Type B pancreatic cell (in vitro differentiated cells): ENCODE measurements at regions not wholly inside any gene's neighbourhood (a gene's known extent, or its start where the extent isn't known, plus 50 kb on each side); places are given as distances from the start of the nearest gene placed in this dataset.

Experiments
- DNase-seq: peaks from one replicate; pipeline ENCODE4 v3.0.0; 2021; ENCODE audit warnings: mixed read lengths; ENCODE audit not compliant: unreplicated experiment; ENCODE audit errors: extremely low spot score
- H3K27ac Mint-ChIP-seq: 2 replicates; pipeline ENCODE4 v1.8.0; 2021; ENCODE audit warnings: mild to moderate bottlenecking, mixed read lengths
- H3K27me3 Mint-ChIP-seq: 2 replicates; pipeline ENCODE4 v1.8.0; 2021; ENCODE audit warnings: mixed read lengths
- H3K36me3 Mint-ChIP-seq: 2 replicates; pipeline ENCODE4 v1.8.0; 2021; ENCODE audit warnings: mixed read lengths
- H3K4me1 Mint-ChIP-seq: one replicate; pipeline ENCODE4 v1.8.0; 2021; ENCODE audit warnings: mixed read lengths; ENCODE audit not compliant: unreplicated experiment
- H3K4me3 Mint-ChIP-seq: 2 replicates; pipeline ENCODE4 v1.8.0; 2021; ENCODE audit warnings: mild to moderate bottlenecking, mixed read lengths
- H3K9me3 Mint-ChIP-seq: 2 replicates; pipeline ENCODE4 v1.8.0; 2021; ENCODE audit warnings: mixed read lengths
- CTCF ChIP-seq: fragments of 200-600 bp; sonication (generic); conservative IDR thresholded peaks from 2 replicates; pipeline ENCODE4 v1.5.0; 2021; ENCODE audit warnings: antibody characterized with exemption, mild to moderate bottlenecking

- H3K4me3 Mint-ChIP-seq = no peak overlapping the region
- no peak for TF ChIP-seq CTCF
- no peaks in the 10 kb centered on the region for H3K9me3 Mint-ChIP-seq
- no peaks in the 10 kb centered on the region for H3K36me3 Mint-ChIP-seq
- no peak overlapping the region for H3K27ac Mint-ChIP-seq
- no peak for DNase-seq
- H3K4me1 Mint-ChIP-seq = peaks cover 22% of the 10 kb centered on the region
- H3K27me3 Mint-ChIP-seq = no peaks in the 10 kb centered on the region
Observed at GRCh38 chr18:7437870-7438269, 129.2 kb upstream of the PTPRM start.

GRCh38 chr18:7438646-7439045 lies 128.5 kb upstream of the PTPRM start:
- Mint-ChIP-seq H3K4me3 (no peak overlapping the region), H3K4me1 (peaks cover 27% of the 10 kb centered on the region), H3K36me3 (no peaks in the 10 kb centered on the region), H3K27me3 (no peaks in the 10 kb centered on the region), H3K27ac (no peak overlapping the region), H3K9me3 (no peaks in the 10 kb centered on the region)
- TF ChIP-seq CTCF = no peak
- DNase-seq = no peak

- Mint-ChIP-seq H3K4me1 (peaks cover 17% of the 10 kb centered on the region), H3K27me3 (peaks cover 5% of the 10 kb centered on the region), H3K36me3 (no peaks in the 10 kb centered on the region), H3K27ac (no peak overlapping the region), H3K4me3 (no peak overlapping the region), H3K9me3 (no peaks in the 10 kb centered on the region)
- DNase-seq = no peak
- TF ChIP-seq CTCF = no peak
Observed at GRCh38 chr18:7447318-7448028, 119.6 kb upstream of the PTPRM start.

- Mint-ChIP-seq H3K9me3 (no peaks in the 10 kb centered on the region), H3K27ac (no peak overlapping the region), H3K4me3 (no peak overlapping the region), H3K36me3 (no peaks in the 10 kb centered on the region), H3K27me3 (peaks cover 7% of the 10 kb centered on the region), H3K4me1 (peaks cover 6% of the 10 kb centered on the region)
- TF ChIP-seq CTCF = peak; percentile 72
- DNase-seq = no peak
Observed at GRCh38 chr18:7452331-7452730, 114.8 kb upstream of the PTPRM start.

- H3K4me3 Mint-ChIP-seq = no peak overlapping the region
- no peak for TF ChIP-seq CTCF
- peaks cover 6% of the 10 kb centered on the region for H3K4me1 Mint-ChIP-seq
- peaks cover 7% of the 10 kb centered on the region for H3K27me3 Mint-ChIP-seq
- H3K36me3 Mint-ChIP-seq = no peaks in the 10 kb centered on the region
- H3K9me3 Mint-ChIP-seq = no peaks in the 10 kb centered on the region
- H3K27ac Mint-ChIP-seq = no peak overlapping the region
- DNase-seq = no peak
Observed at GRCh38 chr18:7454429-7454828, 112.7 kb upstream of the PTPRM start.

- Mint-ChIP-seq H3K36me3 (no peaks in the 10 kb centered on the region), H3K4me1 (peaks cover 18% of the 10 kb centered on the region)
Observed at GRCh38 chr18:7456376-7456775, 110.7 kb upstream of the PTPRM start.

More at GRCh38 chr18:7456376-7456775, 110.7 kb upstream of the PTPRM start:
- Mint-ChIP-seq H3K27ac (no peak overlapping the region), H3K9me3 (no peaks in the 10 kb centered on the region), H3K27me3 (peaks cover 8% of the 10 kb centered on the region), H3K4me3 (no peak overlapping the region)
- DNase-seq = no peak
- TF ChIP-seq CTCF = no peak
